ENCODE measurements at regions not wholly inside any gene's neighbourhood (a gene's known extent, or its start where the extent isn't known, plus 50 kb on each side); places are given as distances from the start of the nearest gene placed in this dataset.

- TF ChIP-seq SUZ12 (IDR thresholded peaks at IDR 0.05; ENCODE audit: low read length) (no peak), EGR1 (IDR thresholded peaks at IDR 0.05; ENCODE audit: borderline replicate concordance, low read depth, low read length) (no peak)
Observed at GRCh38 chr4:30866907-30867306, 146.7 kb downstream of the PCDH7 start (continued).
